ENCODE measurements at regions not wholly inside any gene's neighbourhood (a gene's known extent, or its start where the extent isn't known, plus 50 kb on each side); places are given as distances from the start of the nearest gene placed in this dataset.
"Not testable (repeated sequence)": the region's sequence is repeated elsewhere in the genome, so short reads cannot be mapped to it uniquely, and the experiment has no call there.

DNA sequence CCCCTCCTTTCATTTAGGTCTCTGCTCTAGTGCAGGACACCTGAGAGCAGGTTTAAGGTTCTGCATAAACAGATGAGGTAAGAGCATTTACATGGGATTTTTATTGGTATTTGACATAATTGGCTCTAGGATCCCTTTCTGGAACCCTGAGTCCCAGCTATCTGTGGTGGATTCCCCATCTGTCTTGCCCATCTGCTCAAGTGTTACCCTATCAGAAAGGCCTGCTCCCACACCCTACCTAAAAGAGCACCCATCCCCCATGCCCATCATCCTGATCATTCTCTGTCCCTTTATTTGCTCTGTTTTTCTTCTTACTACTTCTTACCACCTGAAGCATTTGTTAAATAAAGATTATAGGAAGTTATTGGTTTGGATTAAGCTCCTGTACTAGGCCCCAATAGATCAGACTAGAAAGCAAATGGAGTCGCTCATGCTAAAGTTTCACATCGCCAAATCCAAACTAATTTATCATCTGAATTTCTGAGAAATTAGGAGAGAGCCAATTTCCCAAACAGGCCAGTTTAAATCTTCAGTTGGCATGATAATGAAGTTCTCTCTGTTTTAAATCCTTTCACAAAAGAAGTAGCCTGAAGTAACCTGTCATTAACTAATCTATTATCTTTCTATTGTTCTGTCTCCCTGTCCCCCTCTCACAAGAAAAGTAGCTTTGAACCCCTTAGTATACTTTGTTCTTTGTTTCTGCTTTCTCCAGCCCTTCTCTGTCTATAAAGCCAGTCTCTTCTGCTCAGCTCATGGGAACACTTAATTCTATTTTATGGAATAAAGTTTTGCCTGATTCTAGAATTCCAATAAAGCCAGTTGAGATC lies 178.6 kb downstream of the ZNF674 start:
- no peak for DNase-seq

- no peak for DNase-seq
These were observed 190.7 kb downstream of the ZNF674 start for GRCh38 chrX:46354481-46354880.

DNA sequence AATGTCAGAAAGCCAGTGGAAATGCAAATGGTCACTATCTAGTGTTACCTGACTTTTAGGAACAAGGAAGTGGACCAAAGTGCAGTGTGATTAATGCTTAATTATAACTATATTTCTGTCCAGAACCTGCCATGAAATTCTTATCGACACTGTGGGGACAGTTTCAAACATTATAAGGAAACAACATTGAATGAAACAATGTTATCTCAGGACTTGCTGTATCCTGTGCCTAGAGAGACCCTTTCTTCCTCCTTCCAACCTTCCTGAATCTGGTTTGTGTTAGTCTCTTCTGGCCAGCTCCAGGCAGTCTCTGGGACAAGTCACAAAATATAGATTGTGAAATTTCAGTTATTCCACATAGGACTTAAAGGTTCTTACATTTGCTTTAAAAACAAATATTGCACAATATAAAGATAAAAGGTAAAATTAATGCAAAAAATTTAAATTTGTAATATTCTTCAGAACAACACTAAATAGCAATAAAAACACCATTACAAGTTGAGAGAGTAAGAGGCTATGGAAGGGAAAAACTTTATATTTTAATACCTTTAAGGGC lies 203.4 kb downstream of the ZNF674 start:
- DNase-seq, result no peak

DNA sequence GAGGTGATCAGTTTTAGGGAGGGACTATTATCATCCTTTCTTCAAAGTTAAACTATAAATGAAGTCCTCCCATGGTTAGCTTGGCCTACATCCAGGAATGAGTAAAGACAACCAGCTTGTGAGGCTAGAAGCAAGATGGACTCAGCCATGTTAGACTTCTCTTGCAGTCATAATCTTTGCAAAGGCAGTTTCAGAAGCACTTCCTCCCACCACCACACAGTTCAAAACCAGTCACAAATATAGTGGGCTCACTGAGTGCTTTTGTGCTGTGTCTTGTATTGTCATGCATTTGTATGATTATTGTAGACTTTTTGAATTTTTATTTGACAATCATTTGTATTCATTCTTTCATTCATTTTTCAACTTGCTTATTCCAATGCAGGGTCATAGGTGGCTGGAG lies 204.5 kb downstream of the ZNF674 start:
- no peak for DNase-seq

DNA sequence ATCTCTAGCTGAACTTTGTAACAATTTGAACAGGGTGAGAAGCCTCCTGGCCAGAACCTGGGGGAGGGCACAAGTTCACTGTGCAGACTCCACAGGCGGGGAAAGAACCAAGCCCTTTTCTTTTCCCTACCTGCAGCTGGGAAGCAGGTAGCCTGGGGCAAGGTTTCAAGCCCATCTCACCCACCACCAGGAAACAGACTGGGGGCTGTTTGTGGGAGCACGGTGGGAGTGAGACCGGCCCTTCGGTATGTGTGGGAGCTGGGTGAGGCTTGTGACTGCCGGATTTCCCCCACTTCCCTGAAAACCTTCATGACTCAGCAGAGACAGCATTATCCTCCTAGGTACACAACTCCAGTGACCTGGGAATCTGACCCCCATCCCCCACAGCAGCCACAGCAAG lies 211.7 kb downstream of the ZNF674 start:
- DNase-seq, result no peak

DNA sequence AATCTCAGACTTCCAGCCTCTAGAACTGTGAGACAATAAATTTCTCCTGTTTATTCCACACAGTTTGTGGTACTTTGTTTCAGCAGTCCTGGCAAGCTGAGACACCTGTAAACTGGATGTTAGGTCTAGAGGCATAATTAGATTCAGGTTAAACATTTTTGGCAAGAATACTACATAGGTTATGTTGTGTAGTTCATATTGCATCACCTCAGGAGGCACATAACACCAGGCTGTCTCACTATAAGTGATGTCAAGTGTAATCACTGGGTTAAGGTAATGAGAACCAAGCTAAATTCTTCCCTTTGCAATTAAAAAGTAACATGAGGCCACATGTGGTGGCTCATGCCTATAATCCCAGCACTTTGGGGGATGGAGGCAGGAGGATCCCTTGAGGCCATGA lies 214.2 kb downstream of the ZNF674 start:
- no peak for DNase-seq

- no peak for DNase-seq
These were observed 214.7 kb downstream of the ZNF674 start for GRCh38 chrX:46330513-46330912.

DNA sequence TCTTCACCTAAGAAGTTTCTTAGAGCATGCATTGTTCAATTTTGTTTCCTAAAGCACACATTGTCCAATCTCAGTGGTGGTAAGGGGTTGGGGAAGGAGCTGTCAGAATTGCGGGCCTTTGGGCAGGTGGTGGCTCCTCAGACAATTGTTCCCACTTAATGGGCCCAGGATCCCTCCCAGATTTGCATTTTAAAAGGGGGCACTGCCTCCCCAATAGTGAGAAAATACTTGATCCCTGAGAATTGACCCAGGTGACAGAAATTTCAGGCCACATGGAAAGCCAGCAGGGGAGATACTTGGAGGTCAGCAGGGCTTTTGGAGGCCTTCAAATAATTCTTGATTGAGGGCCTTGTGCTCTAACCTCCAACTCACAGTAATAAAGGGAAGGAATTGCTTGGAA lies 217.1 kb downstream of the ZNF674 start:
- DNase-seq, result no peak

GRCh38 chrX:46327566-46328115 lies 217.6 kb downstream of the ZNF674 start:
- no peak for DNase-seq

DNA sequence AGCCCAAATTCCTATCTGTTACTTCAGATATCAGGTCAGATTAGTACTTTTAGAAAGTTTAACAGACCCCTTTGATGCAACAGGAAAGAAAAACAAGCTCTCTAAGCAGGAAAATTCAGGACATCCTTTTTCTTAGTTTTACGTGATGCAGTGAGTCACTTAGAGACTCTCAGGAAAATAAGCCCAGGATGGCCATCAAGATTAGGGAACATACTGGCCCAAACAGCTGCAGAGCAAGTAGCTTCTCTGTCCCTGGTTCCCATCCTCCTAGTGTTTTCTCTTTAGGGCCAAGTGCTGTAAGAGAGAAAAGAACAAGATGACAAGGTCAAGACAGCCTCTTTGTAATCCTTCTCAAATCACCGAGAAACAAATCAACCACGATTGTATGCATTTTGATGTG lies 219.1 kb downstream of the ZNF674 start:
- DNase-seq, result no peak

GRCh38 chrX:46325312-46325877 lies 219.8 kb downstream of the ZNF674 start:
- no peak for DNase-seq

DNA sequence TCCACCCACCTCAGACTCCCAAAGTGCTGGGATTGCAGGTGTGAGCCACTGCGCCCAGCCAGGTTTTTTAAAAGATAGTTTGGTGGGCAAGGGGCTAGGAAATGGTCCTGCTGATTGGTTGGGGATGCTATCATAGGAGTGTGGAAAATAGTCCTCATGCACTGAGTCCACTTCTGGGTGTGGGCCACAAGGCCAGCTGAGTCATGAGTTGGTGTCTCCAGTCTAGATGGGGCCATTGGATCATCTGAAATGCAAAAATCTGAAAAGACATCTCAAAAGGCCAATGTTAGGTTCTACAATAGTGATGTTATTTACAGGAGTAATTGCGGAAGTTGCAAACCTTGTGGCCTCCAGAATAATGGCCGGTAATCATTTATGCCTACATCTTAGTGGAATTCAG lies 221.1 kb downstream of the ZNF674 start:
- no peak for DNase-seq

DNA sequence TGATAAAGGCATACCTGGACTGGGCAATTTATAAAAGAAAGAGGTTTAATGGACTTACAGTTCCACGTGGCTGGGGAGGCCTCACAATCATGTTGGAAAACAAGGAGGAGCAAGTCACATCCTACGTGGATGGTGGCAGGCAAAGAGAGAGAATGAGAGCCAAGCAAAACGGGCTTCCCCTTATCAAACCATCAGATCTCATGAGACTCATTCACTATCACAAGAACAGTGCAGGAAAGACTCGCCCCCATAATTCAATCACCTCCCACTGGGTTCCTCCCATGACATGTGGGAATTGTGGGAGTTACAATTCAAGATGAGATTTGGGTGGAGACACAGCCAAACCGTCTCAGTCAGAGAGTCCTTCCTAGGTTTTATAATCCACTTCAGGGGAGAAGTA lies 222.3 kb downstream of the ZNF674 start:
- DNase-seq, result not testable (repeated sequence)

GRCh38 chrX:46321676-46322075 lies 223.5 kb downstream of the ZNF674 start:
- DNase-seq, result no peak

GRCh38 chrX:46319750-46320149 lies 225.5 kb downstream of the ZNF674 start:
- no peak for DNase-seq

- no peak for DNase-seq
These were observed 226.7 kb downstream of the ZNF674 start for GRCh38 chrX:46318551-46318950.

GRCh38 chrX:46317163-46317562 lies 228.1 kb downstream of the ZNF674 start:
- DNase-seq, result no peak

- no peak for DNase-seq
These were observed 233.6 kb downstream of the ZNF674 start for GRCh38 chrX:46311581-46312120.

DNA sequence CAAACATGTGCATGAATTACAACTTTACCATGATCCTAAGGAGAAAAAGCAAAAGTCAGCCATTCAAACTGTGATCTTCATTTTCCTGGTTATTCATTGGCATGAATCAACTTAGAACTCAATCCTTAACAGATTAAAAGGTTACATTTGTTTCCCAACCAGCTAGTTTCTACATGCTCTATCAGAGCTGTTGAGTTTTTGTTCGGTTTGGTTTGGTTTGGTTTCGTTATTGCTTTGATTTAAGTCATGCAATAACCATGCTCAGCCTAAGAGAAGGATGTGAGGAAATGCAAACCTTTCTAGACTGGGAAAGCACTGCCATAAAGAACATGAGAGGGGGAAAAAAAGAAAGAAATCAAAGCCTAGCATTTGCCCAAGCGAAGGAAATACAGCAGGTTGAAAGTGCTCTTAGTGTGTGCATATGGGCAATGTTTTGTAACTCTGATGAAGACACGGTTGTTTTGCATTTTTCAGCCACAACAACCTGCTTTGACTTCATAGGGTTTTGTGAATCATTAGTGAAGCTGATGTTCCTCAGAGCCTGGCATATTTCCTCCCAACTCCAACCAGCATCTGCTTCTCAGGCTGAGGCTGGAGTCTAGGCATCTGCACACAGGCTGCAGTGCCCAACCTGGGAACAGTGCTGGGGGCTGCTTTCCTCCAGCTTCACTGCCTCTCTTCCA lies 234.3 kb downstream of the ZNF674 start:
- DNase-seq, result no peak

DNA sequence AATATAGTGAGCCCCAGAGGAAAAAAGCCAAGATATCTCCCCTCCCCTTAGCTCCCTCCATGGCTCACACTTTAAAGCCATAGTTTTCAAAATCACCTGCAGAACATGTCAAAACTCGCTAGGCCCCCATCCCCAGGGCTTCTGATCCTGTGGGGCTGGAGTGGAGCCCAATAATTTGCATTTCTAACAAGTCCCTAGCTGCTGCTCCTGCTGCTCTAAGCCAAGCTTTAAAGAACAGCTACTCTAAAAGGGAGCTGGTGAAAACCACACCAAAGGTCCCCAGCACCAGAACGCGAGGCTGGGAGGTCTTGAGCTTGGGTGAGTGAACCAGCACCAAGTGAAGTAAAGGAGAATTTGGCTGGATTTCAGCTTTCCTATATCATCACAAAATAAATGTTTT lies 237.1 kb downstream of the ZNF674 start:
- DNase-seq, result no peak

DNA sequence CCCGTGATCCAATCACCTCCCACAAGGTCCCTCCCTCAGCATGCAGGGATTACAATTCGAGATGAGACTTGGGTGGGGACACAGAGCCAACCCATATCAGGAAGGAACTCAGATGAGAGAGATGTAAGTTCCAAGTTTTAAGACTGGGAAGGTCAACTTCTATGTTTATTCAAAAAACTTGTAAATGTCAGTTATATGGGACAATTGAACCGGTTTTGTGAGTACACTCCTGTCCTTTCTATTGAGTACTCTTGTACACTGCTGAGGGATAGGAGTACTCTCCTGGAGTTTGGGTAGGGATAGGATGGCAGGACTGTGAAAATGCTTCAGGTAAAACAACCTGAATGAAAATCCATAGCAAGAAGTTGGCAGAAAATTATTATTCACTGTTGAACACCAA lies 239.1 kb downstream of the ZNF674 start:
- no peak for DNase-seq

- no peak for DNase-seq
These were observed 239.8 kb downstream of the ZNF674 start for GRCh38 chrX:46305431-46305830.

GRCh38 chrX:46301903-46302302 lies 243.3 kb downstream of the ZNF674 start:
- no peak for DNase-seq
